Ovary (tissue), 7 donors: ENCODE measurements at regions not wholly inside any gene's neighbourhood (a gene's known extent, or its start where the extent isn't known, plus 50 kb on each side); places are given as distances from the start of the nearest gene placed in this dataset.

Source experiments
- DNase-seq, 5 donors: peaks; one replicate each; pipeline ENCODE4 v3.0.0-alpha.2; 2019 to 2020
- H3K27ac ChIP-seq, 2 donors: fragments of 200-600 bp; one replicate each; pipeline versions ENCODE4 v1.5.1 to v1.8.0; 2019 to 2022
- H3K27me3 ChIP-seq: fragments of 200-600 bp; one replicate; pipeline ENCODE4 v1.8.0; 2022
- H3K36me3 ChIP-seq: fragments of 200-600 bp; sonication (generic); one replicate; pipeline ENCODE4 v1.5.1; 2019
- H3K4me1 ChIP-seq: one replicate; pipeline ENCODE4 v1.8.1; 2013; ENCODE audit warnings: mild to moderate bottlenecking, moderate library complexity; ENCODE audit not compliant: insufficient read depth
- H3K4me3 ChIP-seq: fragments of 200-600 bp; sonication (generic); one replicate; pipeline ENCODE4 v1.5.1; 2017
- H3K9me3 ChIP-seq, 2 donors: fragments of 200-600 bp in 1 of 2; sonication (generic) in 1 of 2; one replicate each; pipeline versions ENCODE4 v1.5.1 to v1.8.1; 2013 to 2019; ENCODE audit warnings: mild to moderate bottlenecking in 1 of 2, moderate library complexity in 1 of 2
- CTCF ChIP-seq, 3 donors: fragments of 450-650 bp in 2 of 3; fragments of 200-600 bp in 1 of 3; IDR thresholded peaks; one replicate each; pipeline versions ENCODE4 v1.5.1 to v1.8.0; 2016 to 2022; ENCODE audit warnings: antibody characterized with exemption in 3 of 3, mild to moderate bottlenecking in 1 of 3
- EP300 ChIP-seq: sonication (generic); formaldehyde crosslinking; IDR thresholded peaks from one replicate; pipeline ENCODE4 v1.6.1; 2017; ENCODE audit warnings: antibody characterized with exemption
- POLR2A ChIP-seq: fragments of 450-650 bp; IDR thresholded peaks from one replicate; pipeline ENCODE4 v1.6.1; 2017; ENCODE audit warnings: antibody characterized with exemption, mild to moderate bottlenecking, moderate library complexity
- WGBS, 3 donors: extraction: QIAGEN DNeasy Blood & Tissue Kit in 1 of 3; methylation state at CpG; one replicate each; pipeline versions ENCODE4 v1.1.5 to v1.1.7; 2013 to 2017; 5-methylcytosine and 5-hydroxymethylcytosine counted together
- intact Hi-C, 4 donors: fragments of 100-400 bp; cut with DNase I; formaldehyde crosslinking; loops; one replicate each; pipeline versions ENCODE4 v1.11.0 to v1.15.1; 2022 to 2023
- donor health status: DM: no; HTN: no; CAD: no; lungs with moderate emphysema.
- donor health status: DM: no; HTN: no; CAD: no.
- donor health status: Bipolar disorder and iron deficiency.
- donor health status: DM: no; HTN: no; CAD: no.
- donor health status: DM: yes; HTN: yes; CAD: no.

- H3K27ac ChIP-seq = no peak overlapping the region
- WGBS, 3 donors = 94% methylated on average over 3 of the region's 3 CpGs
- H3K36me3 ChIP-seq = no peaks in the 10 kb centered on the region
- H3K4me1 ChIP-seq = no peaks in the 10 kb centered on the region
- no peaks in the 10 kb centered on the region for H3K9me3 ChIP-seq
- no peak overlapping the region for H3K4me3 ChIP-seq
- no peak for DNase-seq
- TF ChIP-seq EP300 = no peak
- no peak for TF ChIP-seq CTCF (IDR thresholded peaks at IDR 0.05)
- no peak for TF ChIP-seq POLR2A
- no peaks in the 10 kb centered on the region for H3K27me3 ChIP-seq
- intact Hi-C loops = no loop called here
These were observed 147.8 kb downstream of the TLR5 start for GRCh38 chr1:222995236-222995580.

DNA sequence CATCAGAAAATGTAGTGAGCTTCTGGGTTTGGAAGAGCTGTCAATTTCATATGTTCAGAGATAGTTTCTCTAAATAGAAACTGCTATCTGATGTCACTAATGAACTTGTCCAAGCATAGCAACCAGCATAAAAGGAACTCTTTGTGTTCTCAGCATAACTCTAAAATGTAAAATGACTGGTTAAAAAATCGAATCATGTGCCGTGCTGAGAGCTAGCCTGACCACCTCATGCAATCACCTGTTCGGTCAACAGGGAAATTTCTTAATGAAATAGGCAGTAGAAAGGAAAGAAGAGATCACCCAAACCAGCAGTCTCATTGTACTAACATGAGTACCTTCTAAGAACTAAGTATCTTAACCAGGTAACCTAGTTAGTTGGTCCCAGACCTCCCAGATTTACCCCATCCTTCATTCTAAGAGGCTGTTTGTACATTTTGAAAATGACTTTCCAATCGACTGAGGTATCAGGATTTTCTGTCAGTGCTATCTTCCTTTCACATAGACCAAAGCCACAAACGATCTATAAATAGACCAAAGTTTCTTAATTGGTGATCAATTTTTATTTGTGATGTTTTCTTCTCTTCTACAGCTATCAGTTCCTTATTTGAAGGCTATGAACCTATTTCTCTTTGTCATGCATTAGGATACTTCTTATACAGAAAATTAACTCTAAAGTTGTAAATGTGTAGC is 147.3 kb downstream of the TLR5 start:
- H3K27me3 ChIP-seq = no peaks in the 10 kb centered on the region
- no peak for TF ChIP-seq POLR2A
- no peak for TF ChIP-seq EP300
- WGBS, 3 donors = 84 to 87% (median 87%) methylated on average over 5 of the region's 5 CpGs

DNA sequence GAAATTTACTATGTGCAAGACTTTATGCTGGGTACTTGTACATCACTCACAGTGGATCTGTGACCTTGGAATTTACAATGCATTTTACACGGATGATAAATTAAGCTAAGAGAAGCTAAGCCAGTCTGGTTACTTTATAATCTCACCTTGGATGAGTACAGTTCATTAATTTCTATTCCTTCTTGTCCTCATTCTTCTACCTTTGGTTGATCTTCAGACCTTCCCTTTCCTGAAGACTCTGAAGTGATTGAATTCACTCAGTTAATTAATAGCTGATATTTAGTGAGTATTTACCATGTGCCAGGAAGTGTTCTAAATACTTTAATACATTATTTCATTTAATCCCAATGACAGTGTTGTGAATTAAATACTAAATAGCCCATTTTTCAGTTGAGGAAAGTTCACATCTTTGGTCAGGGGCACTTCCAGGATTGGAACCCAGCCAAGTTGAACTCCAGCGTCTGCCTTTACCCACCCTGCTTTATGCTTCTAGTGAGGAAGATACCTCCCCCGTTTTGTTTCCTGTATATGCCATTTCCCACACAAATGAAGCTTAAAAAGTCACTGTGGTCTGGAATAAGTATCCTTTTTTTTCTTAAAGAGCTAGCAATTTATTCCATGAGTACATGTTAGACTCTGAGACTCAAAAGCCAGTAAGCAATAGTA is 146.6 kb downstream of the TLR5 start:
- Histone ChIP-seq H3K4me1 (no peaks in the 10 kb centered on the region), H3K9me3 (no peaks in the 10 kb centered on the region), H3K36me3 (no peaks in the 10 kb centered on the region), H3K27me3 (no peaks in the 10 kb centered on the region), H3K4me3 (no peak overlapping the region), H3K27ac (no peak overlapping the region)
- intact Hi-C loops = no loop called here
- no peak for TF ChIP-seq EP300
- no peak for TF ChIP-seq CTCF (IDR thresholded peaks at IDR 0.05)
- TF ChIP-seq POLR2A = no peak
- 45 to 52% (median 49%) methylated on average over 3 of the region's 3 CpGs for WGBS, 3 donors
- DNase-seq = no peak

More for the DNA sequence above, 147.3 kb downstream of the TLR5 start:
- intact Hi-C loops = no loop called here
- DNase-seq = no peak
- H3K9me3 ChIP-seq = no peaks in the 10 kb centered on the region
- H3K36me3 ChIP-seq = no peaks in the 10 kb centered on the region
- no peak overlapping the region for H3K4me3 ChIP-seq
- no peaks in the 10 kb centered on the region for H3K4me1 ChIP-seq
- no peak overlapping the region for H3K27ac ChIP-seq

DNA sequence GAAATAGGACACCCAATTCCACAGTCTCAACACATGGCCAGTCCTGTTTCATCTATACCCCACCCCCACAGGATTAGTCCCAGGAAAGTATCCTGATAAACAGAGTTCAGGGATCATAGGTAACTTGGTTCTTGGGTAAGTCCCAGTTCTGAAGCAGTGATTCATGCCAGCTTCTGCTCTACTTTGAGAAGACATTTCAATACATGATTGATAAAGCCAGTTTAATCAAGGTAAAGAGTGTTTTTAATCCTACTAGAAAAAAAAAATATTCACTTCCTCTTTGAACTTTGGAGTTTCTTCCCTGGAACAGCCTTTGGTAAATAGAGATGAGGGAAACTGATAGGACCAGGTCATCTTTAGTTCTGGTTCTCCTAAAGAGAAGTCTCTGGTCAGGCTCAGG is 142.4 kb downstream of the TLR5 start:
- Histone ChIP-seq H3K27me3 (no peaks in the 10 kb centered on the region), H3K9me3 (no peaks in the 10 kb centered on the region), H3K4me3 (no peak overlapping the region), H3K4me1 (no peaks in the 10 kb centered on the region), H3K27ac (no peak overlapping the region), H3K36me3 (no peaks in the 10 kb centered on the region)
- no peak for DNase-seq
- intact Hi-C loops = no loop called here
- TF ChIP-seq EP300 (no peak), CTCF (IDR thresholded peaks at IDR 0.05) (no peak), POLR2A (no peak)
